GM18526 (cell line): ENCODE measurements at regions not wholly inside any gene's neighbourhood (a gene's known extent, or its start where the extent isn't known, plus 50 kb on each side); places are given as distances from the start of the nearest gene placed in this dataset.

ENCODE experiments used
- POLR2A ChIP-seq: IDR thresholded peaks from 3 replicates; pipeline ENCODE4 v1.6.1; 2011; ENCODE audit not compliant: insufficient read length; ENCODE audit errors: extremely low read depth

DNA sequence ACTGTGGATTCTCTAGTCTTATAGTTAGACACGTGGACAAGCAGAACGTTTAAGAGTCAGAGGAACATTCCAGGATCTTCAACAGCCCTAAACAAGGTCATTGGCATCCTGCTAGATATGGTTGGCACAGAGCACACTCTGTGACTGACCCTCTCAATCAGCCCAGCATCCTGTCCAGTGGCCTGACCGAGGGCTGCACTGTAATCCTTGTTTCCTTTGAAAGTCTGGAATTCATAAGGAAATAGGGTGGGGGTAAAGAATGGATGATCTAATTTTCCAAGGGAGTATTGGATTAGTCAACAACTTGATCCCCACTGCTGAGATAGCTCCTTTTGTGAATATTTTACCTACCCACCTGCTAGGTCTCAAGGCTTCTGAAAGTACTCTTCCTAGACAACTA, 94.5 kb upstream of the DLG1 start:
- TF ChIP-seq POLR2A = no peak

DNA sequence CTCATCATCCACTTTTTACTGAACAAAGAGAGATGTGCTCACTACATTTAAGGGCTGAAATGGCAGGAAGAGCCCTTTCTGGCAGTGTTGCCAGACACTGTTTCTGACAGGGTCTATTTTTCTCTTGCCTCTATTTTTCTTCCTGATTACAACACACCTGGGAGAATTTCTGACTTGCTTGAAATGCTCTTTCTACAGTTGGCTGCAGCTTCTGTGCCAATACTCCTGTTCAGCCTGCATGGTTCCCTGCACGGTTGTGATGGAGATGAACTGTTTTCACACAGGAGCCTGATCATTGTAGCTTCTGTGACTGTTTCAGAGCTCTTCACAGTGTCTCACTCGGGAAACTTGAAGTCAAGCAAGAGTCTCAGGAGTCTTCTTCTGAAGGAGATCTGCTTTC, 83.0 kb upstream of the DLG1 start:
- TF ChIP-seq POLR2A = no peak

DNA sequence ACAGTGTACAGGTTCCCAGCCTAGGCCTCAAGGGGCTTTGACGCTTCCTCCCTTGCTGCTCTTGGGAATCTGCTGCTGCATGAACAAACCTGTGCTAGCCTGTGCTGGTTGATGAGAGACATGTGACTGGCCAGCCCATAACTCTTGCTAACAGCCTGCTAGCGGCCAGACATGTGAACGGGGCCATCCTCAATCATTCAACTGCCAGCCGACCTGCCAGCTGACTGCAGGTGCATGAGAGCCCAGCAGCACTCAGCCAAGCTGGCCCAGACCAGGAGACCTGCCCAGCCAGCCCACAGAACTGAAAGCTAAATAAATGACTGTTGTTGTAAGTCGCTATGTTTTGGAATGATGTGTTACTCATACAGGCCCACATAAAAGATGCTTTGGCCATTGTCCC, 82.4 kb upstream of the DLG1 start:
- TF ChIP-seq POLR2A = no peak

DNA sequence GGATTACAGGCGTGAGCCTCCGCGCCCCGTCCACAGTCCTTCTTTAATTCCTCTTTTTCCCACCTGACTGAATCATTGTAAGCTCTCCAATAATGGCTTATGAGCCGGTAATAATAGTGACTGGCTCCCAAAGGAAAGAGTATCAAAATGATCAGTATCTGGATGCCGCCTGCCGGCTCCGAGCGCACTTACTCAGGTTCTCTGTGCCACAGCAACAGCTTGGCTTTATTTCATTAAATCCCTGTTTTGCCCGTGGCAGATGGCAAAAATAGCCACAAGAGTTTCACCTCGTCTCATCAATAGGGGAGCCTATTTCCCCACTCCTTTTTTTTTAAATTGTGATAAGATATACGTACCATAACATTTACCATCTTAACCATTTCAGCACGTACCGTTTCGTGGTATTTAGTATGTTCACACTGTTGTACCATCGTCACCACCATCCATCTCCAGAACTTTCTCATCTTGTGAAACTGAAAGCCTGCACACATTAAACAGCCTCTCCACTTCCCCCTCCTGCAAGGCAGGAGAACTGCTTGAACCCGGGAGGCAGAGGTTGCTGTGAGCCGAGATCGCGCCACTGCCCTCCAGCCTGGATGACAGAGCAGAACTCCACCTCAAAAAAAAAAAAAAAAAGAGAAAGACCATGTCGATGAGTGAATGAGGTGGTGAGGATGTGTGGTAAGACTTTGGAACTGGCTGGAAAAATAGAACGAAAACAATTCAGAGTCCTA, 80.7 kb upstream of the DLG1 start:
- TF ChIP-seq POLR2A = no peak

DNA sequence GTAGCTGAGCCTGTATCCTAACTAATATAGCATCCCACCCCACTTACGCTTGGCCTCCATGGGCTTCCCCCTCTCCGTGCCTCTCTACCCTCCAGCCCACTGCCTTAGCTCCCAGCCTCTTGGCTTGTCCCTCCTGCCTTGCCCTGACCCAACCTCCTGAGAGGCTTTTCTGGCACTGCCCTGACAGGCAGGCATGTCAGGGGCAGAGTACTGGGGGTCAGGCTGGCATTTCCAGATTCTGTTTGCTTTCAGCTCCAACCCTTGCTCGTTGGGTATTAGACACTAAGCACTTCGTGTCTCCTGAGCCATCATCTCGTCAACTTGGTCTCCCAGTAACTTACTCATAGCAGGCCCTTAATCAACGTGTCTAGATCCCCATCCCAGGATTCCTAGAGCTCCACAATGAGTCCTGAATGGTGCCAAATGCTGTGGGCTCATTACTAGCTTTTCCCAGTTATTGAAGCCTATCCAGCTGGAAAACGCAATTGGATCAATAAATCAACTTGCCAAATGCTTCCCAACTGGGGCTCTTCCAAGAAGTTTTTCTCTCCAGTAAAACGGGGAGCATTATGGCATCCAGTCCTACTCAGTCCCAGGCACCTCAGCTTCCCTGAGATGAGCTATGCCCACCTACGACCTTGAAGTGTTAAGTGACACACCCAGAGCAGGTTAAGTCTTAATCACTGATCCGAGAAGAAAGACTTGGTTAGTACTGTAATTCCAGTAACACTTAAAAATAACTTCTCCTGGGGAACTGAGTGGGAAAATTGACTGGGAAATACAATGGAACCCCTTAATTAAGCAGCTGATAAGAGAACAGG, 78.5 kb upstream of the DLG1 start:
- no peak for TF ChIP-seq POLR2A

DNA sequence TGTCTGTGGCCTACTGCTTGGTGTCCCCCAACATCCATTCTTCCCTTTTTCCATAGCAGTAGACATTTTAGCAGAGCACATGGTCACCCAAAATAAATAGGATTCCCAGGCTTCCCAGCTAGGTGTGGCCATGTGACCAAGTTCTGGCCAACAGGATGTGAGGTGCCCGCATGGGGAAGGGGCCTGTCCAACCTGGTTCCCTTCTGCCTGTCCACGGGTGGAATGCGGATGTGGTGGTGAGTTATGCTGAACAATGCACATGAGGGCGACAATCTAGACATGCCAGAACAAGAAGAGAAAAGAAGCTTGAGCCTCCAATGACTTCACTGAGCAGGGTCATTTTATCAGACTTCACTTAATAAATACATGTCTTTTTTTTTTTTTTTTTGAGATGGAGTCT, 77.6 kb upstream of the DLG1 start:
- no peak for TF ChIP-seq POLR2A

DNA sequence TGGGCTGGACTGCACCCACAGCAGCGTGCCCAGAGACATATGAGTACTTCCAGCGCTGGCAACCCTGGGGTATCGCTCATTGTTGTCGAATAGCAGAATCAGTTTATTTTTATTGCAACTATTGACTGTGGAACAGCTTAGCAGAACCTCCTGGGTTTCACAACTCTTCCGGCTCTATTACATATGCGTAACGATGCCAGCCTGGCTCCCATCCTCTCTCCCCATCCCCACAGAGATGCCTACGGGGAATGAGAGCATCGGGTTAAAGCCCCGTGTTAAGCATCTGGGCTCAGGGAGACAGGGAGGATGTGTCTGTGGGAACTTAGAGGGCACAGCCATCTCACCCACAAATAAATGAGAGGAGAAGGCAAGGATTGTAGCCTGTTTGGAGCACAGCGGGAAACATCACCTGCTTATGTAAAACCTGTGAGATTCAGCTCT, 76.6 kb upstream of the DLG1 start:
- TF ChIP-seq POLR2A = no peak

DNA sequence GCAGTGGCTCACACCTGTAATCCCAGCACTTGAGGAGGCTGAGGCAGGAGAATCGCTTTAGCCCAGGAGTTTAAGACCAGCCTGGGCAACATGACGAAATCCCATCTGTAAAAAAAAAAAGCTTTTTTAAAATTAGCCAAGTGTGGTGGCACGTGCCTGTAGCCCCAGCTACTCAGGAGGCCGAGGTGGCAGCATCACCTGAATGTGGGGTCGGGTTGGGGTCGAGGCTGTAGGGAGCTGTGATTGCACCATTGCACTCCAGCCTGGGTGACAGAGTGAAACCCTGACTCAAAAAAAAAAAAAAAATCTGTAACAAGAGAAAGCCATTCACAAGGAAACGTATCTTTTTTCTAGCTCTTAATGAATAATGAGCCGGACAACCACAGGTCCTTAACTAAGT, 74.7 kb upstream of the DLG1 start:
- TF ChIP-seq POLR2A = no peak

DNA sequence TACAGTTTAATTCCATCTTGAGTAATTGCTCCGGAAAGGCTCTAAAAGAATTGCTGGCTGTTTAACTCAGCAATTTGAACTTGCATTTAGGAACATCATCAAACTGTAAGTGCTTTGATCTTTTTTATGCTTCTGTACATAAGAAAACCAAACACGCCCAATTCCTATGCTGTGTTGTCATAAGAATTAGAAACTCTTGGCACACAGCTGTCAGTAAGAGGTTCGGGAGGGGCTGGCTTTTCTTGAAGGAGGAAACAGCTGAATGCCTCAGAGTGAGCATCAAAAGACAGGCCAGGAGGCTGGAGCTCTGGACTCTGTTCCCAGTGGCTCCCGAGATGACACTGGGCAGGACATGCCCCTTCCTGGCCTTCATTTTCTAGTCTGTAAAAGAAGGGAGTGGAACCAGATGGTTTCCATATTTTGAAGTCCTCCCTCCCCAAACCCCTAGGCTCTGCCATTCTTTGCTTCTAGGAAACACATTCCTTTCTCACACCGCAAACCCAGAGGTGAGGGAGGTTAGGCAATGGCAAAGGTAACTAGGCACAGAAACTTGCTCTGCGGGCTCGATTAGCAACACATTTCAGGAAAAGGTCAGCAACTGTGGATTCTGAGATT, 73.7 kb upstream of the DLG1 start:
- no peak for TF ChIP-seq POLR2A

DNA sequence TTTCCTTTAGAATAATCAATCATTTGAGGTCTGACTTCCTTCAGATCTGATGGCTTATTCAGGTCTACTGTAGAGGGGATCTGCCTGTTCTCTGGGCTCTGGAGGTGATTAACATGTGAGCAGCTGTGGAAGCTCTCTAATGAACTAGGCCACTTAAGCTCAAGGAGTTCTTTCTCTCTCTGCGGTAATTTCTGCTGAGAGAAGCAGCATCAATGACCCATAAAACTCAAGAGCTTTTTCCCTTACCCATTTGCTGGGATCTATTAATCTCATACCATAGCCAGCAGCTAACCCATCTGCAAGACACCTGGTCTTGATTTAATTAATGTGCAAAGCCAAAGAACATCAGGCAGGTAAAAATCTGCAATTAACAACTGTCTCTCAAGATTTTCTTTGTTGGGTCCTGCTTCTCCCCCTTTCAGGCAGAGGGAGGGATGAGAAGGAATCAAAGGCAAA, 73.2 kb upstream of the DLG1 start:
- TF ChIP-seq POLR2A = no peak

DNA sequence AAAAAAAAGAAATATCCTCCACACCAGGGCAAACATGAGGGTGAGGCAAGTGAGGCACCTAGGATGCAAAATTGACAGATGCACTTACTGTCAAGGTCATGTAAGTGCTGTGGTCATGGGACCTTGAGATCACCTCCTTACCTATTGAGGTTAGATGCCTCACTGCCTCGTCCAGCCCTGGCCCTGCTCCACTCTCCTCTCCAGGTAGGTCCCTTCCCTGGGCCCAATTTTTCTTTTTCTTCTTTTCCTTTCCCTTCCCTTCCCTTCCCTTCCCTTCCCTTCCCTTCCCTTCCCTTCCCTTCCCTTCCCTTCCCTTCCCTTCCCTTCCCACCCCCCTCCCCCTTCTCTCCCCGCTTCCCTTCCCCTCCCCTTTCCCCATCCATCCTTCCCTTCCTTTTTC, 71.1 kb upstream of the DLG1 start:
- TF ChIP-seq POLR2A = no peak

DNA sequence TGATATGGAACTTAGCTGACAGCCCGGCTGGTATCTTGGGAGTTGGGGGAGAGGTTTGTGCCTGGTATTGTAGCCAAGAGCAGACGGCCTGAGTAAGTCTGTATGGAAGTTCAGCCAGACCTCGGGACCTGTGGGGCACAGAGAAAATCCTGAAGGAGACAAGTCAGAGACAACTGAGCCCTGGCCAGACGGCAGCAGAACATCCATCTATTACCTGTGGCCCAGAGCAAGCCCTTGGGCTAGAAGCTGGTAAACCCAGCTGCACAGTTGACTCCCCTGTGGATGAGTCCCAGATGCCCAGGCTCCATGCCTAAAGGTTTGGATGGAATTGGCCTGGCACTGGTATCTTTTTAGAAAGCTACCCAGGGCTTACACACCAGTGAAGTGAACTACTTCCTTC, 70.4 kb upstream of the DLG1 start:
- no peak for TF ChIP-seq POLR2A

DNA sequence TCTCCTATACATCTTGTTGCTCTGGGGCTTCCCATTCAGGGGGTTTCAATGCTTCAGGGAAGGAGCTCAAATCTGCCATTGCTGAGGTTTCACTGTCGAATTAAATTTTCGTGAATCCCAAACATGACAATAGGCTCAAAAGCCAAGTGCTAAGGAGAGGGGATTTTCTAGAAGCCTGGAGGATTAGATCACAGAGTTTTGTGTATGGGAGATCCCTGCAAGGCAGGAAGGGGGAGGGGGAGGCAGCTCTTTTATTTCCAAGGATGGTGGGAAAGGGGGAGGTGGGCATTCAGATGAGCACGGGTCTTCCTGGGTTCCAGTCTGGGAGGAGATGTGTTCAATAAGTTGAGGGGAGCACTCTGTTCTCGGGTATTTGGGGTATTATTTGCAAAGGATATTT, 69.9 kb upstream of the DLG1 start:
- TF ChIP-seq POLR2A = no peak

DNA sequence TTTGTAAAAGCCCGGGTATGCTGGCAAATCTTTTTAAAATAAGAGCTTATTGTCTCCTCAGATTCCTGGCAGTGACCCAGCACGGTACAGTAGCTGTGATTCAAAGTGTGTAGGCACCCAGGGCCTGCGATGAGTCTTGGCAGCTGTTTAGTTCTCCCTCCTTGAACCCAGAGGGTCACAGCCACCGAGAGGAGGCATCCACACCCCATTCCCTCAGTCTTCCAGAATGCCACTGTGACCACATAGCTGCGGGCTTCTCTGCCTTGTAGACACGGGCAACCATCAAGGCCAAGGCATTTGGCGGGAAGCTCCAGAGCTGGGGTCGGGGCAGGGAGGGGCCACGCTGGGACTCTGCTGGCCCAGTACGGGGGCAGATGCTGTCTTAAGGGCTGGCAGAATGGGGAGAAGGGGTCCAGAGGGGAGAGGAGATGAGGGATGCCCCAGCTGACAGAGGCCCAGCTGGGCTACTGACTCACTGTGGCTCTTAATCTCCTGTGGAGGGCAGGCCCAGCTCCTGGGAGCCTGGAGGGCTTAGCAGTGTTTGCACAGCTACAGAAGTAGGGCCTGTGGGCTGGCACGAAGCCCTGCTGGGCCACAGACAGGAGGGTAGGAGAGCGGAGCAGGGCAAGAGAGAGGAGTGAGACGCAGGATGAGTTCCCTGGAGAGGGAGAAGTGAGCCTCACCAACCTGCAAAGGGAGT, 68.8 kb upstream of the DLG1 start:
- no peak for TF ChIP-seq POLR2A

DNA sequence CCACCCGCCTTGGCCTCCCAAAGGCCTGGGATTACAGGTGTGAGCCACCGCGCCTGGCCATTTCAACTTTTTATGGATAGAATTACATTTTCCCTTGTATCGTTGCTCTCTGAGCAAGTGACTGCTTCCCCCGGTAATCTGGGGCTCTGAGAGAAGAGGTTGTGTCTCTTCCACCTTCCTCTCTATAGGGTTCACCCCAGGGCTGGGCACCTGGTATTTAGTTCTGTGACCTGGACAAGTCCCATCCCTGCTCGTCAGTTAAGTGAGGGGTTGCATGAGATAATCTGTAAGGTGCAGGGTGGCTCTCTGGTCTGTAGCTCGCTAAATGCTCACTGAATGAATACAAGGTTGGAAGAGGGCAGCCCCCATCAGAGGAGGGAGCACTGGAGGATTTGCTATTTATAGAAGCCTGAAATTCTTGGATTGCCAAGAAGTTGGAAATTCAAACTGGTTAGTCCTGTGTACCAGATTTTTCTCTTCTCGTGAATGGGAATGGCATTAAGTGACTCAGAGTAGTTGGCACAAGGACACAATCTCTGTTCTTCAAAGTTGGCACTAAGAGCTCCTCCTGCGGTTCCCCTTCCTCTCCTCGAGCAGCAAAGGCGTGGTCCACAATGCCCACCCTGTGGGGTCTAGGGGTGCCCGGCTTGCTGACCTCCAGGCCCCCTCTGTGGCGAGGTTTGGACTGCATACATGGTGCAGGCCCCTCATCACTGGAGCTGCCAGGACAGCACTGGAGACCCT, 68.1 kb upstream of the DLG1 start:
- TF ChIP-seq POLR2A = no peak
